ENCODE measurements at regions not wholly inside any gene's neighbourhood (a gene's known extent, or its start where the extent isn't known, plus 50 kb on each side); places are given as distances from the start of the nearest gene placed in this dataset.
"Not testable (repeated sequence)": the region's sequence is repeated elsewhere in the genome, so short reads cannot be mapped to it uniquely, and the experiment has no call there.

DNA sequence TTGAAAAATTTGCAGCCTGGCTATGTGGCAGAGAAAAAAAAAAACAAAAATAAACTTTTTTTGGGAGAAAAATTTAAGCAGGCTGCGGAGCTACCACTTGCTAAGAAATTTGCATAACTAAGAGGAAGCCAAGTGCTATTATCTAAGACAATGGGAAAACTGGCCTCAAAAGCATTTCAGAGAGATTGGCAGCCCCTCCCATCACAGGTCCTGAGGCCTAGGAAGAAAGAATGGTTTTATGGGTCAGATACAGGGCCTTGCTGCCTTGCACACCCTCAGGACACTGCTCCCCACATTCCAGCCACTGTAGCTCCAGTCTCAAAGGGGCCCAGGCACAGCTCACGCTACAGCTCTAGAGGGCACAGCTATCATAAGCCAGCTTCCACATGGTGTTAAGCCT, 777.9 kb downstream of the TENT5A start:
- Mint-ChIP-seq H3K27me3 (ENCODE audit: low read depth) (no peaks in the 10 kb centered on the region), H3K36me3 (ENCODE audit: low read depth) (no peaks in the 10 kb centered on the region), H3K9me3 (peaks cover 5% of the 10 kb centered on the region), H3K4me1 (ENCODE audit: low read depth) (no peaks in the 10 kb centered on the region), H3K27ac (no peak overlapping the region), H3K4me3 (no peak overlapping the region)

DNA sequence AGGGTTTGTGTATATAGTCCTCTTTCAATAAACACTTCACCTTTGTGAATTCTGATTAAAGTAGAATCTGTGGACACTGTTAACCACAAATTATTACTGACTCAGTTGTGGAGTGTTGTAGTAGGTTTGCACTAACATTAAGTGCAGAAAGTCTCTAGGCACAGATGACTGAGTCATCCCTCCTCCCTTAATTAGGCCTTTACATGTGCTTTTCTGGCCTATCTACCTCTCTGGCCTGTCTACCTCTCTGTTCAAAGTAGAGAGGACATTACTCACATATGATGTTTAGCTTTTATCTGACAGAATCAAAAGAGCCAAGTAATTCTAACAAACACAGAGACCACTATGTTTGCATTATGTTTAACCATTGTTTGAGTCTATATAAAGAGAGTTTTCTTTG, 783.0 kb downstream of the TENT5A start:
- Mint-ChIP-seq H3K27me3 (ENCODE audit: low read depth) (no peaks in the 10 kb centered on the region), H3K9me3 (no peaks in the 10 kb centered on the region), H3K4me1 (ENCODE audit: low read depth) (no peaks in the 10 kb centered on the region), H3K36me3 (ENCODE audit: low read depth) (no peaks in the 10 kb centered on the region), H3K27ac (no peak overlapping the region), H3K4me3 (no peak overlapping the region)

DNA sequence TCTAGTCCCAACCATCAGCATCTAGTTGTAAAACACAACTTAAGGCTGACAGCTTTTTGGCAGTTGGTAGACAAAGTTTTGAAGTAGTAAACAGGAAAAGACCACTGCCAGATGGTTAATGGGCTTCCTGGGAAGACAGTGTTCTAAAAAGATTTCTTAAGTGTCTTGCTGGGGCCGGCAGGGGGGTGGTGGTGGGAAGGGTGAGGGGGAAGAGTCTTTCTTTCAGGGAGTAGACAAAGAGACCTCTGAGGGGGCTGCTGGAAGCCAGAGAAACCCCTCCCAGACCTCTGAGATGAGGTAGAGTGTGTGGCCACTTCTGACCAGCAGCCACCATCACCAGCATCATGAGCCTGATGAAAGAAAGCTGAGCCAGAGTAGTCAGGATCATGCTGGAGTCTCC, 784.9 kb downstream of the TENT5A start:
- Mint-ChIP-seq H3K9me3 (no peaks in the 10 kb centered on the region), H3K4me3 (no peak overlapping the region), H3K36me3 (ENCODE audit: low read depth) (no peaks in the 10 kb centered on the region), H3K27ac (no peak overlapping the region), H3K4me1 (ENCODE audit: low read depth) (no peaks in the 10 kb centered on the region), H3K27me3 (ENCODE audit: low read depth) (no peaks in the 10 kb centered on the region)

GRCh38 chr6:80962382-80962781, 790.1 kb downstream of the TENT5A start:
- H3K9me3 Mint-ChIP-seq, result no peaks in the 10 kb centered on the region
- no peaks in the 10 kb centered on the region for H3K4me1 Mint-ChIP-seq (ENCODE audit: low read depth)
- no peaks in the 10 kb centered on the region for H3K36me3 Mint-ChIP-seq (ENCODE audit: low read depth)
- no peaks in the 10 kb centered on the region for H3K27me3 Mint-ChIP-seq (ENCODE audit: low read depth)
- no peak overlapping the region for H3K27ac Mint-ChIP-seq
- no peak overlapping the region for H3K4me3 Mint-ChIP-seq

GRCh38 chr6:80961166-80961565, 791.3 kb downstream of the TENT5A start:
- H3K4me3 Mint-ChIP-seq, result no peak overlapping the region
- no peaks in the 10 kb centered on the region for H3K27me3 Mint-ChIP-seq (ENCODE audit: low read depth)
- H3K9me3 Mint-ChIP-seq, result no peaks in the 10 kb centered on the region
- no peak overlapping the region for H3K27ac Mint-ChIP-seq
- no peaks in the 10 kb centered on the region for H3K36me3 Mint-ChIP-seq (ENCODE audit: low read depth)
- H3K4me1 Mint-ChIP-seq (ENCODE audit: low read depth), result no peaks in the 10 kb centered on the region

GRCh38 chr6:80959034-80959433, 793.4 kb downstream of the TENT5A start:
- H3K36me3 Mint-ChIP-seq (ENCODE audit: low read depth), result no peaks in the 10 kb centered on the region
- no peaks in the 10 kb centered on the region for H3K27me3 Mint-ChIP-seq (ENCODE audit: low read depth)
- no peaks in the 10 kb centered on the region for H3K9me3 Mint-ChIP-seq
- H3K4me1 Mint-ChIP-seq (ENCODE audit: low read depth), result no peaks in the 10 kb centered on the region
- no peak overlapping the region for H3K27ac Mint-ChIP-seq
- no peak overlapping the region for H3K4me3 Mint-ChIP-seq

- Mint-ChIP-seq H3K9me3 (no peaks in the 10 kb centered on the region), H3K27ac (no peak overlapping the region), H3K27me3 (ENCODE audit: low read depth) (no peaks in the 10 kb centered on the region), H3K4me3 (no peak overlapping the region), H3K36me3 (ENCODE audit: low read depth) (no peaks in the 10 kb centered on the region), H3K4me1 (ENCODE audit: low read depth) (no peaks in the 10 kb centered on the region)
These were observed 795.6 kb downstream of the TENT5A start for GRCh38 chr6:80956898-80957297.

GRCh38 chr6:80952479-80952878, 800.0 kb downstream of the TENT5A start:
- not testable (repeated sequence) for H3K4me3 Mint-ChIP-seq; H3K27ac Mint-ChIP-seq; H3K4me1 Mint-ChIP-seq (ENCODE audit: low read depth); H3K27me3 Mint-ChIP-seq (ENCODE audit: low read depth); H3K9me3 Mint-ChIP-seq; H3K36me3 Mint-ChIP-seq (ENCODE audit: low read depth)

GRCh38 chr6:80946402-80946801, 806.1 kb downstream of the TENT5A start:
- no peaks in the 10 kb centered on the region for H3K4me1 Mint-ChIP-seq (ENCODE audit: low read depth)
- no peaks in the 10 kb centered on the region for H3K36me3 Mint-ChIP-seq (ENCODE audit: low read depth)
- no peaks in the 10 kb centered on the region for H3K9me3 Mint-ChIP-seq
- no peaks in the 10 kb centered on the region for H3K27me3 Mint-ChIP-seq (ENCODE audit: low read depth)
- H3K4me3 Mint-ChIP-seq, result no peak overlapping the region
- H3K27ac Mint-ChIP-seq, result no peak overlapping the region

- H3K4me1 Mint-ChIP-seq (ENCODE audit: low read depth), result no peaks in the 10 kb centered on the region
- no peak overlapping the region for H3K27ac Mint-ChIP-seq
- no peaks in the 10 kb centered on the region for H3K27me3 Mint-ChIP-seq (ENCODE audit: low read depth)
- no peaks in the 10 kb centered on the region for H3K9me3 Mint-ChIP-seq
- no peak overlapping the region for H3K4me3 Mint-ChIP-seq
- H3K36me3 Mint-ChIP-seq (ENCODE audit: low read depth), result no peaks in the 10 kb centered on the region
These were observed 809.6 kb downstream of the TENT5A start for GRCh38 chr6:80942911-80943310.

- H3K4me1 Mint-ChIP-seq (ENCODE audit: low read depth), result no peaks in the 10 kb centered on the region
- H3K27me3 Mint-ChIP-seq (ENCODE audit: low read depth), result no peaks in the 10 kb centered on the region
- no peaks in the 10 kb centered on the region for H3K36me3 Mint-ChIP-seq (ENCODE audit: low read depth)
- peaks cover 9% of the 10 kb centered on the region for H3K9me3 Mint-ChIP-seq
- H3K4me3 Mint-ChIP-seq, result no peak overlapping the region
- no peak overlapping the region for H3K27ac Mint-ChIP-seq
These were observed 811.5 kb downstream of the TENT5A start for GRCh38 chr6:80940976-80941375.

DNA sequence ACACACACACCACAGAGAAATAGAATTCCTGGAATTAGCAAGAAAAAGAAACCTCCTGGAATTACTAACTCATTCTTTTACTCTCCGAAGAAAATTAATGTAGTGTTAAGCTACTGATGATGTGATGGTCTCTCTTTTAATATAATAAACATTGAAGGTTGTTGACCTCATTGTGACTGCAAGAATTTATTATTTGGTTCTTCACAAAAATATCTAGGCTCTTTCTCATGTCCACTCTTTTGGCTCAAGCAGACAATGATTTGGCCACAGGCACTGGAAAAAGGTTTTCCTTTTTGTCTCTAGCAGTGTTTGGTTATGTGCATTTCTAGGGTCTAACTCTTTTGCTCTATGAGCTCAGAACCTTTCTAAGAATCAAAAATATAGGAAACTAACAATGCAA, 811.9 kb downstream of the TENT5A start:
- H3K27me3 Mint-ChIP-seq (ENCODE audit: low read depth), result no peaks in the 10 kb centered on the region
- no peak overlapping the region for H3K4me3 Mint-ChIP-seq
- peaks cover 10% of the 10 kb centered on the region for H3K9me3 Mint-ChIP-seq
- no peaks in the 10 kb centered on the region for H3K36me3 Mint-ChIP-seq (ENCODE audit: low read depth)
- no peaks in the 10 kb centered on the region for H3K4me1 Mint-ChIP-seq (ENCODE audit: low read depth)
- no peak overlapping the region for H3K27ac Mint-ChIP-seq

DNA sequence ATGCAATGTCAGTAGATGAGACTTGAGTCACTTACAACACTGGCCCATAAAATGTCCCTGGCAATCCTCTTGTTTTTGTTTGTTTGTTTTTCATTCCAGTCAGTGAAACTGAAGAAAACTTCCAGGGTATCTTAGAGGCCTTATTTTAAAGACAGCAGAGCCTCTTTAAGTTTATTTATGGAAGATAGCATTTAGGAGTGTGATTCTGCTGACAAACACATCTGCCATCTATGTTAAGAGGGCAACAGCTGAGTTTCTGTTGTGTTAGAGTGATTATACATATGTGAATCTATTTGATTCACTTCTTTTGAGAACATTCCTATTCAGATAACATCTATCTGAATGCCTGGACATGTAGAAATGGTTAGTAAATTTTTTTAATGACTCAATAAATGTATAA, 812.6 kb downstream of the TENT5A start:
- H3K4me3 Mint-ChIP-seq, result no peak overlapping the region
- peaks cover 13% of the 10 kb centered on the region for H3K9me3 Mint-ChIP-seq
- H3K27me3 Mint-ChIP-seq (ENCODE audit: low read depth), result no peaks in the 10 kb centered on the region
- H3K4me1 Mint-ChIP-seq (ENCODE audit: low read depth), result no peaks in the 10 kb centered on the region
- no peaks in the 10 kb centered on the region for H3K36me3 Mint-ChIP-seq (ENCODE audit: low read depth)
- H3K27ac Mint-ChIP-seq, result no peak overlapping the region

GRCh38 chr6:80939480-80939879, 813.0 kb downstream of the TENT5A start:
- Mint-ChIP-seq H3K4me3 (no peak overlapping the region), H3K4me1 (ENCODE audit: low read depth) (no peaks in the 10 kb centered on the region), H3K9me3 (peaks cover 17% of the 10 kb centered on the region), H3K36me3 (ENCODE audit: low read depth) (no peaks in the 10 kb centered on the region), H3K27ac (no peak overlapping the region), H3K27me3 (ENCODE audit: low read depth) (no peaks in the 10 kb centered on the region)

DNA sequence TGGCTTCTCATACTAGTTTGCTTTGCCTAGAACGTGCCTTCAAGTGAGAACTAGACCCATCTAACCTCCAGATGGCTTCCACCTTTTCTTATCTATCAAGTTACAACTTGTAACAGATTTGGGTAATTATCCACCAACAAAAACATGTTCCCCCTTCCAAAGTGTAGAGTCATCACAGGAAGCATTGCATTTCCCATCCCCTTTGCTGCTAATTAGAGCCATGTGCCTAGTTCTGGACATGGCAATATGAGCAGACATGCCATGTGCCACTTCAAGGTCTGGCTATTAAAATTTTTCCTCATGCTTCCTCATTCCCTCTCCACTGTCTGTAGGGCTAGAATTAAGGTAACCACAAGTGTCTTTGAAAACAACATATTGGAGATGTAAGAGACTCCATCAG, 814.4 kb downstream of the TENT5A start:
- no peaks in the 10 kb centered on the region for H3K27me3 Mint-ChIP-seq (ENCODE audit: low read depth)
- no peak overlapping the region for H3K4me3 Mint-ChIP-seq
- H3K9me3 Mint-ChIP-seq, result peaks cover 19% of the 10 kb centered on the region
- H3K27ac Mint-ChIP-seq, result no peak overlapping the region
- no peaks in the 10 kb centered on the region for H3K36me3 Mint-ChIP-seq (ENCODE audit: low read depth)
- no peaks in the 10 kb centered on the region for H3K4me1 Mint-ChIP-seq (ENCODE audit: low read depth)

DNA sequence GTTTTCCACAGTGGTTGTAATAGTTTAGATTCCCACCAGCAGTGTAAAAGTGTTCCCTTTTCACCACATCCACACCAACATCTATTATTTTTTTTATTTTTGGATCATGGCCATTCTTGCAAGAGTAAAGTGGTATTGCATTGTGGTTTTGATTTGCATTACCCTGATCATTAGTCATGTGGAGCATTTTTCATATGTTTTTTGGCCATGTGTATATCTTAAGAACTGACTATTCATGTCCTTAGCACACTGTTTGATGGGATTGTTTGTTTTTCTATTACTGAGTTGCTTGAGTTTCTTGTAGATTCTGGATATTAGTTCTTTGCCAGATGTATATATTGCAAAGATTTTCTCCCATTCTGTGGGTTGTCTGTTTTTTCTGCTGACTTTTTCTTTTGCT, 820.1 kb downstream of the TENT5A start:
- peaks cover 19% of the 10 kb centered on the region for H3K9me3 Mint-ChIP-seq
- H3K4me1 Mint-ChIP-seq (ENCODE audit: low read depth), result no peaks in the 10 kb centered on the region
- H3K4me3 Mint-ChIP-seq, result no peak overlapping the region
- H3K36me3 Mint-ChIP-seq (ENCODE audit: low read depth), result no peaks in the 10 kb centered on the region
- H3K27ac Mint-ChIP-seq, result no peak overlapping the region
- H3K27me3 Mint-ChIP-seq (ENCODE audit: low read depth), result no peaks in the 10 kb centered on the region

Data from T-helper 1 cell treated with Interleukin-12 subunit alpha and Interleukin-12 subunit beta and Interleukin-4 antibody, amounts not matched to agents 30 μg/mL and 1 μg/mL, for 36 hours (primary cell).